ENCODE measurements at regions not wholly inside any gene's neighbourhood (a gene's known extent, or its start where the extent isn't known, plus 50 kb on each side); places are given as distances from the start of the nearest gene placed in this dataset.
A peak's percentile ranks its signal among the peaks of the same experiment; 100 is the strongest.
"Not testable (repeated sequence)": the region's sequence is repeated elsewhere in the genome, so short reads cannot be mapped to it uniquely, and the experiment has no call there.

GRCh38 chrX:18003876-18004275 lies 142.8 kb upstream of the RAI2 start:
- no peak for DNase-seq (ENCODE audit: low read depth)

- no peak for DNase-seq (ENCODE audit: low read depth)
Observed at GRCh38 chrX:18002791-18003190, 141.7 kb upstream of the RAI2 start.

DNA sequence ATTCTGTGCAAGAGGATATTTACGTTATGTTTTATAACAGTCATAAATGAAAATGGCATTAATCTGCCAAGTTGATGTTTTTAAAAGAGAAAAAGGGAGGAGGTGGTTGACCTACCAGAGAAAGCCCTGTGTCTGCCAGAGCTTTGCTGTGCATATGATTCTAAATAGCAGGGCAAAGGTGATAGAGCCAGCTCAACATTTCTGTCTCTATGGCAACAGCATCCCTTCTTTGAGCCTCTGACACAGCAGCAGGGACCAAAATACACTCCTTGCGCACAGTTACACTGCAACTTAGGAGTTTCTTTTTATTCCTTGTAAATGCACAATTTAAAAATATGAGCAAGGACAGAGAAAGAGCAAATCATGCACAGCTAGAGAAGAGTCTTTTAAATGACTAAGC lies 133.3 kb upstream of the RAI2 start:
- DNase-seq (ENCODE audit: low read depth) = no peak

DNA sequence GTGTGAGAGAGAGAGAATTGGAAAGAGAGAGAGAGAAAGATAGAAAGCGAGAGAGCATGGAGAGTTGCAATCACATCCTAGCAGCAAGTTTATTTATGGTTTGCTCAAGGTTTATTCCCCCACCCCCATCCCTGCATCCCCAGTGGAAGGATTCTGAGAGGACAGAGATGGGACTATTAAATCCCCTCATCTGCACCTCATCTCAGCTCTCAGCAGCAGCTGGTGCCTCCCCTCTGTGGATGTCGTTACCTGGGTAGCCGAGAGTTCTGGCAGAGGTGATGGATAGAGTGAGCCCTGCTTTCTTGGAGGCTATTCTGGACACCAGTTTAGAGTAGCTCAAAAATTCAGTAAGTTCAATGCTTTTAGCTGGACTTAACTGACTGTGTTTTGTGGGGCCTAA lies 132.0 kb upstream of the RAI2 start:
- no peak for DNase-seq (ENCODE audit: low read depth)

- no peak for DNase-seq (ENCODE audit: low read depth)
Observed at GRCh38 chrX:17990532-17990931, 129.4 kb upstream of the RAI2 start.

- DNase-seq (ENCODE audit: low read depth) = no peak
Observed at GRCh38 chrX:17987783-17988182, 126.7 kb upstream of the RAI2 start.

- DNase-seq (ENCODE audit: low read depth) = no peak
Observed at GRCh38 chrX:17986977-17987376, 125.9 kb upstream of the RAI2 start.

DNA sequence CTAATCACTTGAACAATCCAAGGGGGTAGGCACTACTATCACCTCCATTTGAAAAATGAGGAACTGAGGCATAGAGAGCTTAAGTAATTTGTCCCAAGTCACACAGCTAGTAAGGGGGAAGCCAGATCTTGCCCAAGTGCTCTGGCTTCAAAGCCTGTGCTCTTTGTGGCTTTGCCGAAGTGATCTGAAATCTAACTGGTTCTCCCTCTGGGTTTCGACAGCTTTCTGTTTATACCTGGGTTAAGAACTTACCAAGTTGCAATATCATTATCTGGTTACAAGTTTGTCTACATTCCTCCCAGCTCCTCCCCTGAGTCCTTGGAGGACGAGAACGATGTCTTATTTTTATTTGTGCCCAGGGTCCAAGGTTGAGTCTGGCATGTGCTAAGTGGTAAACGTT lies 125.3 kb upstream of the RAI2 start:
- no peak for DNase-seq (ENCODE audit: low read depth)

- no peak for DNase-seq (ENCODE audit: low read depth)
Observed at GRCh38 chrX:17984415-17984814, 123.3 kb upstream of the RAI2 start.

- DNase-seq (ENCODE audit: low read depth) = no peak
Observed at GRCh38 chrX:17983389-17983788, 122.3 kb upstream of the RAI2 start.

DNA sequence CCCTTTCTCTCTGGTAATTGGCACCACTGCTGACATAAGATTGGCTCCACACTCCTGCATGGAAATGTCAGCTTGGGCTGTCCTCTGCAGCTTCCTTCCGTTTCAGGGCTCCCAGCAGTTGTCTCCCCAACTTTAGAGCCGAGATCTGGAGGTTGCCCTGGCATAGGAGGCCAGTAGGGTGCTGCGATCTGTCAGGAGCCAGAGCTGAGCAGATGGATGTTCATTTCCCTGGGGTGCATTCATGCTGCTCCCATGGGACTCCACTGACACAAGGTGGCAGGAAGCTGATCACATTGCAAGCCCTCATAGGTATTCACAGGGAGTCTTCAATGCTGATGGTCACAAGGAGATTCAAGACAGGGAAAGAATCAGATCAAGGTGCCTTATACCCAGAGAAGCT lies 116.6 kb upstream of the RAI2 start:
- DNase-seq (ENCODE audit: low read depth) = no peak

- no peak for DNase-seq (ENCODE audit: low read depth)
Observed at GRCh38 chrX:17976955-17977354, 115.9 kb upstream of the RAI2 start.

GRCh38 chrX:17975349-17975748 lies 114.3 kb upstream of the RAI2 start:
- not testable (repeated sequence) for DNase-seq (ENCODE audit: low read depth)

GRCh38 chrX:17968367-17968766 lies 107.3 kb upstream of the RAI2 start:
- no peak for DNase-seq (ENCODE audit: low read depth)

DNA sequence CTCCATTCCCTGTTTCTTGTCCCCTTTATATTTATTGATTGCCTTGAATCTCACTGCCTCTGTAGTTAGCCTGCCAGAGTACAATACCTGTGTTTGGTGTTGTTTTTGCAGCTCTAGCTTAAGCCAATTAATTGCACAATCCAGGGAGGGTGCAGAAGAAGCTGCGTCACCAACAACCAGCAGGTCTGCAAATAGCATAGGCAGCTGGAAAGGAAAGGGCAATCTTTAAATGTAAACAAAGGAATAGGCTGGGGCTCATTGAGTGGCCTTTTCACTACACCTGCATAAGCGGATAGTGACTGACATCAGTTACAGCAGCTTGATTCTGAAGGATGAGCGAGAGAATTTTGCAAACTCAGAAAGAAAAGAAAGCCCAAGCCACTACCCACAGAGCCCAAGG lies 106.8 kb upstream of the RAI2 start:
- DNase-seq (ENCODE audit: low read depth) = no peak

DNA sequence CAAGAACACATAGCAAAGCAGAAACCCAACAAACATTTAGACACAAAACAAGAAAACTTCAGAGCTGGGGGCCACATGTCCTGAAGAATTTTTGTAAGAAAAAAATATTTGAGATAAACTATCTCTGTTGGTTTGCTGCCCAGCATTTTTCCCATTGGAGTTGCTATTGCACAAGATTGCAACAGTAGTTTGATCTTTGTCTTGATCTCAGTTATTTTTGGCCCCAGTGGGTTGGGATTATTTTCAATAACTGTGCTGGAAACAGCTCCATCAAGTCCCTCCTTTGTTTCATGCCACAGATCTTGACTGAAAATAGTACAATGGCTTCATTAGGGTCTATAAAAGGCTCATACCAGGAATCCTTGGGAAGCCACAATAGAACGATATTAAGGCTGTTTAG lies 103.8 kb upstream of the RAI2 start:
- no peak for DNase-seq (ENCODE audit: low read depth)

DNA sequence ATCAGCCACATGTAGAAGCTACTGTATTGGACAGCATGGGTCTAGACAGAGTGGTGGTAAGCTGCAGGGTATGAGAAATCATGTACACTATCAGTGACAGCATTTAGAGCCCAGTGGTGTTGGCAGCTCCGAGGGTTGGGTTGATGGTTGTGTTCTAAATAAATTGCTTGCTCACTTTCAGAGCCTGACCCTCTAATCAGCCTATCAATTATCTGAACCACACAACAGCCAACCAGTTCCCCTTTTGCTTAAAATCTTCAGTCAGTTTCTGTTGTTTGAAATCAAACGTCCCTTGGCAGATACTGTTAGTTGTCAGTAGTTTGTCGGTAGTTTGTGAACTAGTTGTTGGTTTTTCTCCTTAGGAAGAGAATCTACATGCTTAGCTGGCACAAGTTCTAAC lies 99.8 kb upstream of the RAI2 start:
- no peak for DNase-seq (ENCODE audit: low read depth)

- DNase-seq (ENCODE audit: low read depth) = peak; percentile 23
Observed at GRCh38 chrX:17944833-17945497, 83.9 kb upstream of the RAI2 start.

DNA sequence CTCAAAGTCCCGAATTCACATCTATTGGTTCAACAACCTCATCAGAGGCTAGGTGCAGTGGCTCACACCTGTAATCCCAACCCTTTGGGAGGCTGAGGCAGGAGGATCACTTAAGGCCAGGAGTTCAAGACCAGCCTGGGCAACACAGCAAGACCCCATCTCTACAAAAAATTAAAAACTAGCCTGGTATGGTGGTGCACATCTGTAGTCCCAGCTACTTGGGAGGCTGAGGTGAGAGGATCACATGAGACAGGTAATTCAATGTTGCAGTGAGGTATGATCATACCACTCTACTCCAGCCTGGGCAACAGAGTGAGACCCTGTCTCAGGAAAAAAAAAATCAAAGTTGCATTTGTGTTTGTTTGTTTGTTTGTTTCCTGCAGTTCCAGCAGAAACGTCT lies 80.1 kb upstream of the RAI2 start:
- DNase-seq (ENCODE audit: low read depth) = not testable (repeated sequence)

- DNase-seq (ENCODE audit: low read depth) = no peak
Observed at GRCh38 chrX:17939724-17940123, 78.6 kb upstream of the RAI2 start.

DNA sequence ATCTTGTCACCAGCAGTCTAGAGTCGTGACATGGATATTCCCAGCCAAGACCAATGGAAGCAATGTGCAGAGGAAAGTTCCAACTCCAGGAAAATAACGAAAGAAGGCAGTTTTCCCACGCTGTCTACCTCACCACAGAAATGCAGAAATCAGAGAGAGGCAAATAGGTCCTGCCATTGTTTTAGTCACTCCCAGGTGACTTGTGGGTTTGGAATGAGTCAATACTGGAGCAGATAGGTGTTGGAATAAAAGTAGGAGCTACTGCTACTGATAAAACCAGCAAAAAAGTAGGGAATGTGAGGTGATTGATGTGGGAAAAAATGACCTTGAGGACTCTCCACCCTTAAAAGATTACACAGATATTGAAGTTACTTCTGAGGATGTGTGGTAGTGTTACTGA lies 72.8 kb upstream of the RAI2 start:
- no peak for DNase-seq (ENCODE audit: low read depth)

GRCh38 chrX:17932781-17933180 lies 71.7 kb upstream of the RAI2 start:
- DNase-seq (ENCODE audit: low read depth) = no peak

- no peak for DNase-seq (ENCODE audit: low read depth)
Observed at GRCh38 chrX:17931855-17932254, 70.8 kb upstream of the RAI2 start.

DNA sequence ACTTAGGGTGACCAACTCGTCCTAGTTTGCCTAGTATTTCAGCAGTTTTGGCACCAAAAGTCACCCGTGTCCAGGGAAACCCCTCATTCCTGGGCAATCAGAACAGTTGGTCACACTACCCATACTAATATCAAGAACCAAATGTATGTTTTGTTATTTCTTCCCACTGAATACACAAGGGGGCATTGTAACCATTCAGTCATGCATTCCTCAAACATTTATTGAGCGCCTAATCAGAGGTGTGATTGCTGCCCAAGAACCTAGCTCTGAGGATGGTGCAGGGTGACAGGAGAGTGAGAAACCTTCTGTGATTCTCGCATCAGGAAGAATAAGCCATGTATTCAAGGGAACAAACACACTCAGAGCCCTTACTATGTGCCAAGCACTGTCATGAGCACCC lies 69.8 kb upstream of the RAI2 start:
- no peak for DNase-seq (ENCODE audit: low read depth)

DNA sequence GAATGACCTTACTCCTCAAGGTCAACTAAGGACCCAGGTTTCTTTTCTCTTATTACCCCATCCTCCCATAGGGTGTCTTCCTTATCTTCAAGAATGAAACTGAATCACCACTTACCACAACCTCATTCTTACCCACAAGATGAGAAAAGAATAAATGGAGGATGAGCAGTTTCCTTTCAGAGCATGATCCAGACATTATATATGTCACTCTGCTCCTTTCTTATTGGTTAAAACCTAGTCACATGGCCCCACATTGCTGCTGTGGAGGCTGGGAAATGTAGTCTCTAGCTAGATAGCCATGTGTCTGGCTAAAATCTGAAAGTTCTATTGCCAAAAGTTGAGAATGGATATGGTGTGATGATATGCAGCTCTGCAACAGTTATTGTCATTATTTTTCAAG lies 62.4 kb upstream of the RAI2 start:
- peak; percentile 30 for DNase-seq (ENCODE audit: low read depth)
